CD4-positive, CD25-positive, alpha-beta regulatory T cell (primary cell): ENCODE measurements at regions not wholly inside any gene's neighbourhood (a gene's known extent, or its start where the extent isn't known, plus 50 kb on each side); places are given as distances from the start of the nearest gene placed in this dataset.

Experiments
- ATAC-seq, 2 donors: fragments of 150-1000 bp; cut with Tn5 transposase; one replicate each; pipeline ENCODE4 v1.10.0; 2021; ENCODE audit warnings: low read depth in 2 of 2, moderate number of reproducible peaks in 2 of 2, moderate library complexity in 1 of 2
- DNase-seq, 3 donors: peaks; one replicate each; pipeline versions ENCODE4 v3.0.0 to v3.0.0-alpha.2; 2012 to 2022; ENCODE audit warnings: mixed read lengths in 1 of 3
- H3K27ac ChIP-seq: one replicate; pipeline ENCODE4 v1.7.0; 2013; ENCODE audit warnings: mild to moderate bottlenecking, low read length; ENCODE audit not compliant: insufficient read depth, poor library complexity, severe bottlenecking
- H3K27me3 ChIP-seq: one replicate; pipeline ENCODE4 v1.7.0; 2013; ENCODE audit warnings: low read length; ENCODE audit not compliant: control insufficient read depth, insufficient read depth
- H3K36me3 ChIP-seq: one replicate; pipeline ENCODE4 v1.7.0; 2013; ENCODE audit warnings: mild to moderate bottlenecking, low read length, moderate library complexity; ENCODE audit not compliant: control insufficient read depth, insufficient read depth
- H3K4me1 ChIP-seq: 2 replicates; pipeline ENCODE4 v1.7.0; 2013; ENCODE audit warnings: mild to moderate bottlenecking, low read length; ENCODE audit not compliant: insufficient read depth, control insufficient read depth, poor library complexity, severe bottlenecking
- H3K4me3 ChIP-seq: one replicate; pipeline ENCODE4 v1.7.0; 2013; ENCODE audit warnings: low read depth, mild to moderate bottlenecking, low read length, moderate library complexity
- H3K9me3 ChIP-seq, 2 experiments: 1 replicate in 1 of 2; 2 replicates in 1 of 2; pipeline ENCODE4 v1.7.0; 2013; ENCODE audit warnings: low read length in 2 of 2, mild to moderate bottlenecking in 1 of 2, moderate library complexity in 1 of 2; ENCODE audit not compliant: control insufficient read depth in 2 of 2
- H3K27ac Mint-ChIP-seq, 3 donors: one replicate each; pipeline ENCODE4 v1.8.0; 2020 to 2022; ENCODE audit warnings: mild to moderate bottlenecking in 3 of 3, mixed read lengths in 3 of 3, moderate library complexity in 2 of 3
- H3K27me3 Mint-ChIP-seq: one replicate; pipeline ENCODE4 v1.8.0; 2022; ENCODE audit warnings: mild to moderate bottlenecking, mixed read lengths
- H3K36me3 Mint-ChIP-seq: one replicate; pipeline ENCODE4 v1.8.0; 2020; ENCODE audit warnings: mixed read lengths
- H3K4me1 Mint-ChIP-seq, 4 donors: one replicate each; pipeline ENCODE4 v1.8.0; 2020 to 2022; ENCODE audit warnings: mixed read lengths in 4 of 4, mild to moderate bottlenecking in 1 of 4
- H3K4me3 Mint-ChIP-seq, 4 donors: one replicate each; pipeline ENCODE4 v1.8.0; 2020 to 2022; ENCODE audit warnings: mild to moderate bottlenecking in 4 of 4, mixed read lengths in 4 of 4, moderate library complexity in 3 of 4
- H3K9me3 Mint-ChIP-seq, 7 donors: one replicate each; pipeline ENCODE4 v1.8.0; 2020 to 2022; ENCODE audit warnings: mixed read lengths in 7 of 7, mild to moderate bottlenecking in 3 of 7, moderate library complexity in 2 of 7

GRCh38 chr3:14252321-14253021 is 73.9 kb downstream of the LSM3 start:
- Histone ChIP-seq H3K9me3 (no peaks in the 10 kb centered on the region), H3K4me3 (no peak overlapping the region), H3K36me3 (no peaks in the 10 kb centered on the region), H3K27me3 (no peaks in the 10 kb centered on the region), H3K4me1 (no peaks in the 10 kb centered on the region), H3K27ac (no peak overlapping the region)
- H3K27ac Mint-ChIP-seq = no peak overlapping the region
- H3K27me3 Mint-ChIP-seq = peaks cover 22% of the 10 kb centered on the region
- no peaks in the 10 kb centered on the region for H3K36me3 Mint-ChIP-seq
- no peak for DNase-seq
- H3K9me3 Mint-ChIP-seq = peaks cover 0 to 2% (median 0%) of the 10 kb centered on the region in 7 donors
- no peak overlapping the region for H3K4me3 Mint-ChIP-seq
- no peaks in the 10 kb centered on the region for H3K4me1 Mint-ChIP-seq
- ATAC-seq = no peak

- Mint-ChIP-seq H3K4me1 (no peaks in the 10 kb centered on the region), H3K4me3 (no peak overlapping the region), H3K27ac (no peak overlapping the region), H3K9me3 (peaks cover 0 to 2% (median 0%) of the 10 kb centered on the region in 7 donors), H3K27me3 (peaks cover 18% of the 10 kb centered on the region), H3K36me3 (no peaks in the 10 kb centered on the region)
- Histone ChIP-seq H3K4me3 (no peak overlapping the region), H3K4me1 (no peaks in the 10 kb centered on the region), H3K9me3 (no peaks in the 10 kb centered on the region), H3K27me3 (no peaks in the 10 kb centered on the region), H3K36me3 (no peaks in the 10 kb centered on the region), H3K27ac (no peak overlapping the region)
- DNase-seq (no peak), ATAC-seq (no peak)
Observed at GRCh38 chr3:14253022-14253706, 74.5 kb downstream of the LSM3 start.

GRCh38 chr3:14253707-14254382 is 75.2 kb downstream of the LSM3 start:
- H3K4me3 ChIP-seq = no peak overlapping the region
- ATAC-seq (no peak), DNase-seq (no peak)
- no peak overlapping the region for H3K27ac Mint-ChIP-seq
- H3K36me3 ChIP-seq = no peaks in the 10 kb centered on the region
- no peaks in the 10 kb centered on the region for H3K27me3 ChIP-seq
- no peak overlapping the region for H3K4me3 Mint-ChIP-seq
- peaks cover 0 to 2% (median 0%) of the 10 kb centered on the region in 7 donors for H3K9me3 Mint-ChIP-seq
- no peaks in the 10 kb centered on the region for H3K4me1 ChIP-seq
- H3K27me3 Mint-ChIP-seq = peaks cover 12% of the 10 kb centered on the region
- no peaks in the 10 kb centered on the region for H3K9me3 ChIP-seq
- no peak overlapping the region for H3K27ac ChIP-seq
- no peaks in the 10 kb centered on the region for H3K4me1 Mint-ChIP-seq
- no peaks in the 10 kb centered on the region for H3K36me3 Mint-ChIP-seq

- ATAC-seq (no peak), DNase-seq (no peak)
- Histone ChIP-seq H3K27me3 (no peaks in the 10 kb centered on the region), H3K9me3 (no peaks in the 10 kb centered on the region), H3K27ac (no peak overlapping the region), H3K4me3 (no peak overlapping the region), H3K36me3 (no peaks in the 10 kb centered on the region), H3K4me1 (no peaks in the 10 kb centered on the region)
- peak overlapping the region in 1 of 3 donors; percentile 60 for H3K27ac Mint-ChIP-seq
- no peak overlapping the region for H3K4me3 Mint-ChIP-seq
- H3K9me3 Mint-ChIP-seq = peaks cover 0 to 2% (median 0%) of the 10 kb centered on the region in 7 donors
- peaks cover 7% of the 10 kb centered on the region for H3K27me3 Mint-ChIP-seq
- no peaks in the 10 kb centered on the region for H3K36me3 Mint-ChIP-seq
- no peaks in the 10 kb centered on the region for H3K4me1 Mint-ChIP-seq
Observed at GRCh38 chr3:14254812-14255702, 76.4 kb downstream of the LSM3 start.

GRCh38 chr3:14256046-14256445 is 77.4 kb downstream of the LSM3 start:
- H3K27me3 Mint-ChIP-seq = peaks cover 7% of the 10 kb centered on the region
- Histone ChIP-seq H3K27ac (no peak overlapping the region), H3K4me1 (no peaks in the 10 kb centered on the region), H3K36me3 (no peaks in the 10 kb centered on the region), H3K9me3 (no peaks in the 10 kb centered on the region), H3K4me3 (no peak overlapping the region), H3K27me3 (no peaks in the 10 kb centered on the region)
- no peaks in the 10 kb centered on the region for H3K36me3 Mint-ChIP-seq
- H3K4me3 Mint-ChIP-seq = no peak overlapping the region
- no peak for ATAC-seq
- H3K9me3 Mint-ChIP-seq = peaks cover 0 to 2% (median 0%) of the 10 kb centered on the region in 7 donors
- no peaks in the 10 kb centered on the region for H3K4me1 Mint-ChIP-seq
- no peak for DNase-seq
- no peak overlapping the region for H3K27ac Mint-ChIP-seq

GRCh38 chr3:14256561-14257342 is 78.1 kb downstream of the LSM3 start:
- H3K27me3 ChIP-seq = no peaks in the 10 kb centered on the region
- DNase-seq (no peak), ATAC-seq (no peak)
- peaks cover 7% of the 10 kb centered on the region for H3K27me3 Mint-ChIP-seq
- peaks cover 0 to 2% (median 0%) of the 10 kb centered on the region in 7 donors for H3K9me3 Mint-ChIP-seq
- H3K36me3 Mint-ChIP-seq = no peaks in the 10 kb centered on the region
- no peak overlapping the region for H3K4me3 Mint-ChIP-seq
- no peak overlapping the region for H3K4me3 ChIP-seq
- H3K27ac Mint-ChIP-seq = no peak overlapping the region
- H3K4me1 ChIP-seq = no peaks in the 10 kb centered on the region
- H3K27ac ChIP-seq = no peak overlapping the region
- H3K36me3 ChIP-seq = no peaks in the 10 kb centered on the region
- no peaks in the 10 kb centered on the region for H3K4me1 Mint-ChIP-seq
- H3K9me3 ChIP-seq = no peaks in the 10 kb centered on the region
